Right lobe of liver (tissue), 4 donors: ENCODE measurements at regions not wholly inside any gene's neighbourhood (a gene's known extent, or its start where the extent isn't known, plus 50 kb on each side); places are given as distances from the start of the nearest gene placed in this dataset.
"Not testable (repeated sequence)": the region's sequence is repeated elsewhere in the genome, so short reads cannot be mapped to it uniquely, and the experiment has no call there.

Experiments used
- CTCF ChIP-seq, 4 donors: fragments of 200-600 bp in 3 of 4; fragments of 450-650 bp in 1 of 4; IDR thresholded peaks; one replicate each; pipeline versions ENCODE4 v1.5.1 to v1.8.0; 2016 to 2022; ENCODE audit warnings: antibody characterized with exemption in 4 of 4, mild to moderate bottlenecking in 2 of 4
- POLR2A ChIP-seq: fragments of 450-650 bp; IDR thresholded peaks from one replicate; pipeline ENCODE4 v1.6.1; 2017; ENCODE audit warnings: antibody characterized with exemption, mild to moderate bottlenecking
- donor health status: DM: no; HTN: no; CAD: no.
- donor health status: DM: no; HTN: no; CAD: no.
- donor health status: DM: no; HTN: yes; CAD: no.

DNA sequence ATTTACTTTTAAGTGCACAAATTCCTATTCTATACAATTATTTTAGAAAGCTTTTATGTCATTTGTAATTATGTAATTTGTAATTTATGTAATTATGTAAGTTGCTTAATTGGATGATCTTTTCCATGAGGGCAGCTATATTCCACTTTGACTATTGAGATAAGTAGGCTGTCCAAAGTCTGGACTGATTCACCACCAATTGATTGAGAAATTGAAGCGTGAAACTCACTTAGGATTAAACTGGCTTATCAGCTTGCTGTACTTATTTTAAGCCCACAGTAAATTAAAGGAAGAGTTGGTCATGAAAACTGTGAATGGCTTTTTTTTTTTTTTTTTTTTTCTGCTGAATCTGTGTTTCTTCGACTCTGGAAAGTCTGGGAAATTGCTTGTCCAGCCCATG is 87.4 kb downstream of the UGT2B28 start:
- not testable (repeated sequence) for TF ChIP-seq CTCF (IDR thresholded peaks at IDR 0.05); POLR2A
